NOMO-1 treated with DMSO at 0.1 percent for 48 hours (cell line): ENCODE measurements at regions not wholly inside any gene's neighbourhood (a gene's known extent, or its start where the extent isn't known, plus 50 kb on each side); places are given as distances from the start of the nearest gene placed in this dataset.

Source experiments
- DNase-seq: peaks from one replicate; lab custom pipeline; 2025; ENCODE audit not compliant: unreplicated experiment; lab: John Stamatoyannopoulos, UW

DNA sequence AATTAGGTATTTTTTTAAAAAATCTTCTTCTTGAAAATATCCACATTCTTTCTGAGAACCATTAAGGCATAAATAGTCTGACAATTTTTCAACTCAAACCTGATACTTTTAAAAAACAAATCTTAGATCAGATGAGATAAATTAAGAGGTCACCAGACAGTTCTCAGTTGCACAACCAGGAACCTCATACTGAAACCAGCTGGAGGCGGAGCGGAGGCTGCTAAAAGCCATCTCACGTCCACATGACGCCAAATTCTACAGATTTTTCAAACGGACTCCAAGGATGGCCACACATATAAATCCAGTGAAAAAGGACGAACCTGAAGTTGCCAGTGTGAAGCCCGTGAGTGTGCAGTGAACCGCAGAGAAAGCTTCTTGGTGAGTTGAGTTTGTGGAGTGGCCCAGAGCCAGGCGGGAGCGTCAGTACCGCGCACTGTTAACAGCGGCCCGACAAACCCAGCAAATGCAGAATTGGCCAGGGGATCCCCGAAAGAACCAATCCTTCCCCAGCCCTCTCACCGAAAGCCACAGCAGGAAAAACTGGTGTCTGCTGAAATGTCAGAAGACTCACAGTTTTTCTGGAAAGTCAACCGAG lies 53.1 kb upstream of the BBS5 start:
- DNase-seq: no peak

DNA sequence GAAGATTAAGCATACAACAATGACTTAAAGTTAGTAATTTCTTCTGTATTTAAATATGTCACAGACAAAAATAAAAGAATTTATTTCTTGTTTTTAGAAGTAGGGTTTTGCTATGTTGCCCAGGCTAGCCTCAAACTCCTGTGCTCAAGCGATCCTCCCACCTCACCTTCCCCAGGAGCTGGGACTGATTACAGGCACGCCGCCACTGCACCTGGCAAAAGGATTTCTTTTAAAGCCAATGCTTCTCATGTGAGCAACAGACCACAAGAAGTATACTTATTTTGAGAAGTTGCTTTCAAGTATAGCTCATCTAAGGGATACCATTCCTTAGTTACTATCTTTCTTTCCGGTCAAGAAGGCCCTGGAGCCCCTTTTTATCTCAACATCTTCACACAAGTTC lies 57.2 kb upstream of the BBS5 start:
- DNase-seq: no peak

DNA sequence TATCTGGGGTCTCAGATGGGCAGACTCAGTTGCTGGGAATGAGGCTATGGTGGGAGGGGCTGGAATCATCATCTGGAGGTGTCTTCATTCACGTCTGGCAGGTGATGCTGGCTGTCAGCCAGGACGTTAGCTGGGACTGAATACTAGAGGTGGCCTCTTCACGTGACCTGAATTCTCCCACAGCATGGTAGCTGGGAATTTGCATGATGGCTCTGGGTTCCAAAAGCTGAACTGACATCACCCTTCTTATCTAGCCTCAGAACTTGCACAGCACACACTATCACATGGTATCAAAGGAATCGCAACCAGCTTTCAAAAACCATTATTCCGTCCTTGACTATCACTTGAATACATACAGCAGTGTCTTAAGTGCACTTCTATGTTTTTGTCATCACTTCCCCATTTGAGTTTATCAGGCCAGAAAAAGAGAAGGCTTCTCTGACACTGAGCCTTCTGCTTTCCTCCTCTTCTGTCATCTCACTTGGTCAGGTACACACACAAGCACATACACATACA lies 53.0 kb upstream of the LRP2 start:
- DNase-seq: peak; percentile 66
